CD4-positive, alpha-beta T cell treated with Interleukin-1 beta for 1 hour (primary cell): ENCODE measurements at regions not wholly inside any gene's neighbourhood (a gene's known extent, or its start where the extent isn't known, plus 50 kb on each side); places are given as distances from the start of the nearest gene placed in this dataset.
"Not testable (repeated sequence)": the region's sequence is repeated elsewhere in the genome, so short reads cannot be mapped to it uniquely, and the experiment has no call there.

Experiments used
- DNase-seq, 2 donors: peaks; one replicate each; pipeline ENCODE4 v3.0.0-alpha.2; 2020 to 2022

- no peak for DNase-seq
Measured at GRCh38 chr12:90828621-90829020, 126.4 kb downstream of the CCER1 start.

GRCh38 chr12:90827567-90827966 is 127.4 kb downstream of the CCER1 start:
- no peak for DNase-seq

DNA sequence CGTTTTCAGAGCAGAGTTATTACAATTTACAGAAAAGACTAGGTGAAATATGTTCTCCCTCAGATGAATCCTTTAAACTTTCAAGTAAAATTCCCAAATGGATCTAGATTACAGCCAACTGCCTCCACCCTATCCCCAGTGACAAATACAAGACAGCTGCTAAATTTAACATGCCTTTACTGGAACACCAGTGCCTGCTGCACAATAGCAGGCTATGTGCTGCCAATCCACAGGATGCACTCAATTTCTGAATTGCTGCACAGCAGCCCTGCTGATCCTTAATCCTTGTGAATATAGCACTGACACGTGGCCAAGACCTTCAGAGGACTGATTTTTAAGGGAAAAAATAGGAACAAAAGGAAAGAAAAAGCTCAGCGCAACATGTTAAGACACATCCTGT is 128.9 kb downstream of the CCER1 start:
- no peak for DNase-seq

DNA sequence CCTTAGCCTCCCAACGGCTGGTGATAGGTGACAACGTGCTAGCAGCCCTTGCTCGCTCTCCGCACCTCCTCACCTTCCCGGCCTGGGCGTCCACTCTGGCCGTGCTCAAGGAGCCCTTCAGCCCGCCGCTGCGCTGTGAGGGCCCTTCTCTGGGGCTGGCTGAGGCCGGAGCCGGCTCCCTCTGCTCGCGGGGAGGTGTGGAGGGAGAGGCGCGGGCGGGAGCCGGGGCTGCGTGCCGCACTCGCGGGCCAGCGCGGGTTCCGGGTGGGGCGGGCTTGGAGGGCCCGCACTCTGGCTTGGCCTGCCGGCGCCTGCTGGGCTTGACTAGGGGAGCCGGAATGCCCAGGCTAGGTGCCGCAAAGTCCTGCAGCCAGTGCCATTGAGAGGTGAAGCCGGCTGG is 131.1 kb downstream of the CCER1 start:
- DNase-seq = no peak

DNA sequence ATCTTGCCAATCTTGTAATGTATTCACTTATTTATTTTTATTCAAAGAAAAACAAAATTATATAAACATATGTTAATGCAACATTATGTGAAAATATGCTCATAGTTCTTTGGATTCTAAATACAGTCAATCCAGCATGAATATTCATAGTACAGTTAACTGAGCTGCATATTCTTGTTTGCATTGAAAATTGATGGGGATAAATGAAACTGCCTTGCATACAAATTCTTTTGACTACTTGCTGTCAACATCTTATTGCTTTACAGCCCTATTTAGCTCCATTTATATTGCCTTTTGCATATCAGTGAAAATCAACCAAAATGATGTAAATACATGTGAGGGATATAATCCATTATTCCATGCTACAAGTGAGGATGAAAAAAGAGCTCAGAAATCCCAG is 135.3 kb downstream of the CCER1 start:
- no peak for DNase-seq

DNA sequence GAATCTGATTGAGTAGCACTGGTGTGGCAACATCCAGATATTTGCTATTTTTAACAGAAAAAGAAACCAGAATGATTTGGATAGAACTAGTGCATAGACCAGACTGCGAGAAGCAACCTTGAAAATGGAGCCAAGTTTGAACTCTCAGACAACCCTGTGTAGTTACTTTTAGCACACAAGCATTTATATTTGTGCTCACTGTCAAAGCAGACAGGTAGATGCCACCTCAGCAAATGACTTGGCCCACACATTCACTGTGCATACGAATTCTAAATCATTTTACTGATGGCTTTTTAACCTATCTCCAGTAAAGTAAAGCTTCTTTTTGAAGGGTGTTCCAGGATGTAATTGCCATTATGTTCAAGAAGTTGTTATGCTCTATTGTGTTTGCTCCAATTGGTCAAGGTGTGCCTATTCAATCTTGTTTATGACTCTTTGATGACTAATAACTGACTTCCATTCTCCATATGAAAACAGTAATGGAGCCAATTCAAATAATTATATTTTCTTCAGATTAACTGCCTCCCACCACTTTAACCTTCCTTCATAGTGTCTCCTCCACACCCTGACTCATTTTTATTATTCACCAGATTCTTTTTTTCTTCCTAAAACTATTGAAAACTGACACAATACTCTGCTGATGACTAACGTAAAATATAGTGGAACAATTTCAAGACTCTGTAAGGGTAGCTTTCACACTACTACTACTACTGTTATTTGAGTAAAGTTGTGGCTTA is 138.5 kb downstream of the CCER1 start:
- DNase-seq = no peak

DNA sequence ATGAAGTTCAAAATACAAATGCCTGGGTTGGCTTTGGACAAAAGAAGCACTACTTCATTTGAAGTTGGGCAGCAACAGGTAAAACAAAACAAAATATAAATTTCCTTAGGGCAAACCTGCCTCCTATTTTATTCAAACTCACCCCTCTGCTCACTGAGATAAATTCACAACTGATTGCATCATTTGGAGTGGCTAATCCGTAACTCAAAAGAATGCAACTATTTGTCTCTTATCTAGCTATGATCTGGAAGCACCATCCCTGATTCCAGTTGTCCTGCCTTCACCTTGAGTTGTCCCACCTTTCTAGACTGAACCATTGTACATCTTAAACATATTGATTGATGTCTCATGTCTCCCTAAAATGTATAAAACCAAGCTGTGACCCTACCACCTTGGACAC is 145.0 kb downstream of the CCER1 start:
- DNase-seq = no peak

DNA sequence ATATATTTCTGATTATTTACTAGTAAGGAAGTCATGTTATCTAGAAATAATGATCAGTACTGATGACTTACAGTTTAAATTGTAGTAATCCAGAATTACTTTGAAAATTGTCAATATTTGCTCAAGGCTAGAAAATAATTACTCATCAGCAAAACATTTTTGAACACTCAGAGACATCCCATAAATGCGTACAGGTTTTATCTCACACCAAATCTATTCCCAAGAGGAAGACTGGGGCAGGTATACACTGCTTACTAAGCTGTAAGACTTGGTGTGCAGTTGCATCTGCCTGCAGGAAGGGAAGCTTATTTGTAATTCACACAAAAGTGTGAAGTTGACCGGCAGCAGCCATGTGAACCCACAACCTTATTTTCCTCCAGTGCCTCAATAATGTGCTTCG is 146.4 kb downstream of the CCER1 start:
- DNase-seq = no peak

DNA sequence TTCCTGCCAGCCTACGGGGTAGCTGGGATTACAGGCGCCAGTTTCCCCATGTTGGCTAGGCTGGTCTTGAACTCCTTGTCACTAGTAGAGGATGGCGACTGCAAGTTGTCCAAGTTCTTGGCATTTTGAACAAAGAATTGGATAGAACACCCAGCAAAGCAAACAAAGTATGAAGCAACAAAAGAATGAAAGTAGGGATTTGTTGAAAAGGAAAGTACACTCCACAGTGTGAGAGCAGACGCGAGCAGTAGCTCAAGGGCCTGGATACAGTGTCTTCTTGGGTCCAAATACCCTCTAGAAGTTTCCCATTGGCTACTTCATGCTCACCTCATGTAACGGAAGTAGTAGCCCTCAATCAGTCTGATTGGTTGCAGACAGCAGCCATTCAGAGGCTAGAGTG is 152.2 kb downstream of the CCER1 start:
- no peak for DNase-seq

DNA sequence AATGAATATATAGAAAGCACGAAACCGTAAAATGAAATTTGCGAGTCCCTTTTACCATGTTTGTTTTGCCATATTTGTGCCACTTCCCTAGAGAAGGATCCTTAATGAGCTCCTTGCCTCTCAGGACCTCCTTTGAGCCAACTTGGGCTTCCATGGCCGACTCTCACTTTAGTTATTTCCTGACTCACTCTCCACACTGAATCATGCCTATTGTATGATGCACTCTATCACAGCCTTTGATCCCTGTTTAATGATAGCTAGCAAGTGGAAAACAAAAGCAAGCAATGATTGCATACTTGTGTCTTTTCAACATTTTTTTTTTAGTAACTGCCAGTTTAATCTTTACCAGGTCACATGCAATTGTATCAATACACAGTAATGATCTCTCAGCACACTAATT is 153.2 kb downstream of the CCER1 start:
- DNase-seq = no peak

GRCh38 chr12:90794212-90794611 is 160.8 kb downstream of the CCER1 start:
- DNase-seq = no peak

GRCh38 chr12:90792718-90793117 is 162.3 kb downstream of the CCER1 start:
- not testable (repeated sequence) for DNase-seq

- no peak for DNase-seq
Measured at GRCh38 chr12:90791445-90791844, 163.5 kb downstream of the CCER1 start.

DNA sequence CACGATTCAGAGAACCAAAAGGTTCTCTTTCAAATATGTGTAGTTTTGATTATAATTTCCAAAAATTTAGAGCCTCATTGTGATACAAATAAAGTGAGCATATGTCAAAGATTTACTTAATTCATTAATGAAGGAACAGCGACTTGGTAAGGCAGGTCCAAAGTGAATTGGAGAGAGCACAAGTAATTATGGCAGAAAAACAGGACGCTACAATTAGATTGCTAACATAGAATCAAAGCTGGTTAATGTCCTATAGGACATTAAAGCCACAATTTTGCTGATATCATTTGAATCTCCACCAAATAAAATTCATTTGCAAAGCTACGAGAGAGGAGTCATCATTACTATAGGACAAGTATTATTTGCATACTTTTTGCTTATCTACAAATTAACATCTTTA is 164.2 kb downstream of the CCER1 start:
- no peak for DNase-seq

DNA sequence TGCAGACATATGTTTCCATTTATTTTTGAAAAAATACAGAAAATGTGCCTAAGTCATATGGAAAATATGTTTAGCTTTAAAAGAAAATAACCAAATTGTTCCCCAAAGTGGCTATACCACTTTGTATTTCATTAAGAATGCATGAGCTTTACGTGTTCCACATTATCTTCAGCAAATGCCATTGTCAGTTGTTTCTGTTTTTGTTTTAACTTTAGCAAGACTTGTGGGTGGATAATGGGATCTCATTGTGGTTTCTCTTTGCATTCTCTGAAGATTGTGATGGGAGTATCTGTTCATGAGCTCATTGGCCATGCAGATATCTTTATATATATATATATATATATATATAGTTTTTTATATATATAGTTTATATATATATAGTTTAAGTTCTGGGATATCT is 181.5 kb downstream of the CCER1 start:
- no peak for DNase-seq

DNA sequence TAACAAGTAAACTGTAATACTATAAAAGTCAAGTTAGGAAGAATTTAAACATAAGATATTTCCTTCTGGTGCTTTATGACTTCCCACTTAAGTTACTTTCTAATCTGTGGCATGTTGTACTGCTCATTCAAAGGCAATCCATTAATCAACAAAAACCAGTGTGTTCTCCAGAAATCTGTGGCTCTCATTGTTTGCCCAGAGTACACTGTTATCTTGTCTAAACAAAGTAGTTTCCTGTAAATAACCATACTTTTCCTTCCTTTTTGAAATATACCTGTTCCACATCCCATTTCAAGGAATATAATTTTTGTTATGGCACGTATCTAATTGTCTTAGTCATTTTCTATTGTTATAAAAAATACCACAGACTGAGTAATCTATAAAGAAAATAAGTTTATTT is 184.1 kb downstream of the CCER1 start:
- DNase-seq = no peak

DNA sequence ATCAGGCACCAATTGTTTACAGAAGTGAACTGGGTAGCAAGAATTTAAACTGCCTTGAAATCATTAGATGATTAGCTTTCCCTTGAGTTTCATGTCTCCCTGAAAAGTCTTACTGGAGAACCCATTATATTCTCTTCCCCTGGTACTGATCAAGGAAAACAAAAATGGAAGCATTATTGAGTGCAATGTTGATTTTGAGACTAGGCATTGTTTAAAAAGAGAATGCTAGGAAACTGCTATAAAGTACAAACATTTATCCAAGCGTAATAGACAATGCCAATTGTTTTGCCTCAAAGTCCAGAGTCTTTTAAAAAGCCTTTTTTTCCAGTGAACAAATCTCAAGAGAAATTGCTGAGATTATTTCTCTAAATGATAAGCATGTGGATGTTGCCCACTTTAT is 197.0 kb downstream of the CCER1 start:
- DNase-seq = no peak

DNA sequence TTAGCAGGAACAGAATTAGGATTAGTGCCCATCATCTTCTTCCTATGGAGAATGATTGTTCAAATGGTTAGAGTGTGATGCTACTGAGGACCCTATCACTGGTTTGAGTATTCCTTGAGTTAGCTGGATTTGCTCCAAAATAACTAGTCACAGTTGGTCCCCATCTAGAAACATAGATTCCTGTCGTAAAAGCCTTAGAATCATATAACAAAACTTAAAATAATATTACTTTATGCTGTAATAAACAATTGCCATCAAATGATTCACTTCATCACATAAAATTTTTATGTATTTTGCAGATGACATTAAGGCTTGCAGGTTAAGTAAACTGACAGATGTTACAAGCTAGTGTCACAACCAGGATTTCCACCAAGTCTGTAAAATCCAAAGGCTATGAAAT is 209.8 kb downstream of the CCER1 start:
- no peak for DNase-seq

DNA sequence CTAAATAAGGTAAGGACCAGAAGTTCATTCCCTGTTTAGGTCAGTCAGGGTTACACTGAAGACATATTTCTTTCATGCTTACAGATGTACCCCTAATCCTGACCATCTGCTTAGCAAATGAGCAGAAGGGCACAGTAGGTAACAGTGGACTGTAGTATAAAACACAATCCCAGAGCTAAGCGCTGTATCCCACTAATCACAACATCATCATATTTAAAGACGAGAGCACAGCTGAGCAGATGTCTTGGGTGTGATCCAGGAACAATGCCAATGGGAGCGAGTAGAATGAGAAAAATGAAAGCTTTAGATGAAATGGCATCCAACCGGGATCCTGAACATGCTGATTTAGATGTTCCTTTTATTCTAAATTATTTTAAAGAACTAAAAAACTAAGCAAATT is 213.4 kb downstream of the CCER1 start:
- DNase-seq = no peak

- no peak for DNase-seq
Measured at GRCh38 chr12:90729736-90730135, 225.2 kb downstream of the CCER1 start.

DNA sequence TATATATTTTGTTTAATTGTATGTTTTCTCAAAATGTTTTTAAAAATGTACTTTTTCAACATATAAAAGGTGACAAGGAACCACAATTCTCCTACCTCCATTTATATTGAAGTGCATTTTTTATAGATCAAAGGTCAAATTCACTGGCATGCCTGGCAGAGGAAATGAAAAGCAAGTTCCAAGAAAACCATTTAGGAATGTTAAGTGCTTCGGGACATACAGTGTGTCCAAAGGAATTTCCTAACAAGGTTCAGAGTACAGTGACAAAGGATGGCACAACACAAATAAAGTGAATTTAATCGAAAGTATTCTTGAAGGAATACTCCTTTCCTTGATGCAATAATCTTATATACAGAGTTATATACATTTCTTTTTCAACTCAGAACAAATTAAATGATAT is 242.3 kb downstream of the CCER1 start:
- no peak for DNase-seq

DNA sequence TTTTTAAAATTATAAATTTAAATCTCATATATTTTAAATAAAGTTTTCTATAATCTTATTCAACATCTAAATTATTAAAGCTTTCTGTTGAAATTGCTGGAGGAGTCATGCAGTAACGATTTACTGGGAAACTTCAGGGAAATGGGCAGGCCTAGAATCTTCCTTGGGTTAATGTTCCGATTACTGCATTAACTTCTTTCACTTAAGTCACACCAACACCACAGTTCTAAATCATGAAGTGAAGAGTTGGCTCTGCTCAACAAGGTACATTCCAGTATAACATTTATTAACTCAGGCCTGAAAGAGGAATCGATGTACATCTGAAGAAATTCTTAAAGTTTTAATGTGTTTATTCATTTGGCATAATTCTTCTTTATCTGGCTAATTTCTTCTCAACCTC is 244.3 kb downstream of the CCER1 start:
- DNase-seq = no peak

DNA sequence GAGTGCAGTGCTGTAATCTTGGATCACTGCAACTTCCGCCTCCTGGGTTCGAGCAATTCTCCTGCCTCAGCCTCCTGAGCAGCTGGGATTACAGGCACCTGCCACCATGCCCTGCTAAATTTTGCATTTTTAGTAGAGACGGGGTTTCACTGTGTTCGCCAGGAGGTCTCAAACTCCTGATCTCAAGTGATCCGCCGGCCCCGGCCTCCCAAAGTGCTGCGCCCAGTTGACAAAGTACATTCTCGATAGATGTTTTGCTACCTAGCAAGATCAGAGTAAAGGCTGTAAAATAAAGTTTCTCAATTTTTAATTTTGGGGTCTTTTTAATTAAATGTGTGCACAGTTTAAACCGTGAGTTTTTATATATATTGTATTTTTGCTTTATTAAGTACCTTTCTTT is 248.9 kb downstream of the CCER1 start:
- DNase-seq = no peak

DNA sequence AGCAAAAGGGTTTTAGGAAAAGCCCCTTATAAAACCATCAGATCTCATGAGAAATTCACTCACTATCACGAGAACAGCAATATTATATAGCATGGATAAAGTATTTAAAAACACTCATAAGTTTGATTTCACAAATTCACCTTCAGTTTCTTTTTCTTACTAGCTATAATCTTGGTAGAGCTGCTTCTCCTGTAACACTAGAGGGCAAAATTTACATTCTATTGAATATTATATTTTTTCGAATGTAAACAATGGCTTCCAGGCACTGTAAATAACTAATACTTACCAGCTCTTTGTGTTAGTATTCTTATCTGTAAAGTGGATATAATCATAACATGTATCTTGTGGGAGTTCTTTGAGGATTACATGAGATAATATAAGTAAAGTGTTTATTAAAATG is 259.6 kb downstream of the CCER1 start:
- DNase-seq = no peak

DNA sequence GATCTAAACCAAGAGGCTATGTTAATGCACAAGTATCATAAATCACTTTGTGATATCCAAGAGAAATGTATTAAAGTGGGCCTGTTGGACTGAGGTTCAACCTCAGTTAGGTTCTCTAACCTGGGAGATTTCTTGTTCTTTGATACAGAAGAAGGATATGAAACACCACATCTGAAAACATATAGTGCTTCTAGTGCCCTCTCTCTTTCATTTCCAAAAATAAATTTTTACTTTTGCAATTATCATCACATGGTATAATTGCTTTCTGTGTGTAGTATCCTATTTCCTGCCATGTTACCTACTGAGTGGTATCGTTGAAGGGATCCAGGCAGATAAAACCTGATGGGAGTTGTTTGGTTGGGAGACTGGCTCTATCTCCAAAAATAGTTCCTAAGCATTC is 264.9 kb downstream of the CCER1 start:
- no peak for DNase-seq

DNA sequence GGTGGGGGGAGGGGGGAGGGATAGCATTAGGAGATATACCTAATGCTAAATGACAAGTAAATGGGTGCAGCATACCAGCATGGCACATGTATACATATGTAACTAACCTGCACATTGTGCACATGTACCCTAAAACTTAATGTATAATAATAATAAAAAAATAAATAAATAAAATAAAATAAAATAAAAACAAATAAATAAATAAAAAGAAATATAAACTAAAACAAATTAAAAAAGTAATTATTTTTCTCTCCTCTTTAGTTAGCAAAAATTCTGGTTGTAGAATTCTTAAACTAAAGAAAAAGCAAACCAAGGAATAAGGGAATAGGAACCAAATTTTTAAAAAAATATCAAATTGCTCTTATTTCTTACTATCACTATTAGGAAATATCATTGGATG is 267.3 kb downstream of the CCER1 start:
- not testable (repeated sequence) for DNase-seq
